M059J (cell line): ENCODE measurements at regions not wholly inside any gene's neighbourhood (a gene's known extent, or its start where the extent isn't known, plus 50 kb on each side); places are given as distances from the start of the nearest gene placed in this dataset.
A peak's percentile ranks its signal among the peaks of the same experiment; 100 is the strongest.
"Not testable (repeated sequence)": the region's sequence is repeated elsewhere in the genome, so short reads cannot be mapped to it uniquely, and the experiment has no call there.

ENCODE experiments used
- DNase-seq: peaks from one replicate; pipeline ENCODE4 v3.0.0-alpha.2; 2012; ENCODE audit warnings: low read depth

DNA sequence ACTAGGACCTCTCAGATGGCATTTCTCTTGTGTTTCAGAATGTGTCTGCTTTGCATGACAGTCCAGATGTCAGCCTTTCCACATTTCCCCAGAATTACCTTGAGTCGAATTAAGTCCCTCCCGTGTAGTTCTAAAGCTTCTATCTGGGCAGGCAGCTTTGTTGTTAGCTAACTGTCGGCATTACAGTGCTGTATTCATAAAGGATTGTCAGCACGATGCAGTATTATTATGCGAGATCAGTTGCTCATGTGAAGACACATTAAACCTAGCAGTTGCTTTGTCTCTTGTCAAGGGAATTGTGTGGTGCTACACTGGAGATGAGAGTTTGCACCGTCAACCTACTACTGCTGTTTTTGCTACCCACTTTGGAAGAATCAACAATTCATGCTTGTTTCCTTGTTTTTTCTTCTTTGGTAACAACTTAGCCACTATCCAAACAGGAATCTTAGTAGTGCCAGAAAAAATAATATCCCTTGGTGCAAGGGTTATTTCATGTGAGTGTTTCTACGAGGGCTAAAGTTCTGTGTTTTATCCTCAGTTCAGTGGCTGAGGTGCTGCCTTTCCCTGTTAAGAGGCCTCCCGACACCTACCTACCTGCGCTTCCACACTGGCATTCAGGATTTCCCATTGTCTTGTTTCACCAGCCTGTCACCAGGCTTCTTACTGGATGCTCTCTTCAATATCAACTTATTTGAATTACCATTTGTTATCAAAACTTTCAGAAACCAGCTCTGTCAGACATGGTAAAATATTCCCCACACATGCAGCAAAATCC is 297.9 kb upstream of the G2E3 start:
- DNase-seq: no peak

DNA sequence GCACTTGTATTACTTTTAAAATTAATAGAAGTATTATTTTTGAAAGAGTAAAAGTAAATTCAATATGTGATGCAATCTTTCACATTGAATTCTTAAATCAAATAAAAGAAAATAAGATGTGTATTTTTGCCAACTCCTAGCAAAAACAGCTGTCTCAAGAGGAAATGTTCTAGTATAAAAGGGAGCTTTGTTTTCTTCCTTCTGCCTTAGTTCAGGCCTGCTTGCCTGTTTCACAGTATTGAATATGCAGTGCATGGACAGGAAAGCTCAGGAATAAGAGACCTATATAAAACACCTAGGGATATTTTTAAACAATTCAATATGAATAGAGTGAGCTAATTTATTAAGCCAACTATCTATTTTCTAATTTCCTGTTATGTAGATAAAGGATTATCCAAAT is 294.8 kb upstream of the G2E3 start:
- no peak for DNase-seq

DNA sequence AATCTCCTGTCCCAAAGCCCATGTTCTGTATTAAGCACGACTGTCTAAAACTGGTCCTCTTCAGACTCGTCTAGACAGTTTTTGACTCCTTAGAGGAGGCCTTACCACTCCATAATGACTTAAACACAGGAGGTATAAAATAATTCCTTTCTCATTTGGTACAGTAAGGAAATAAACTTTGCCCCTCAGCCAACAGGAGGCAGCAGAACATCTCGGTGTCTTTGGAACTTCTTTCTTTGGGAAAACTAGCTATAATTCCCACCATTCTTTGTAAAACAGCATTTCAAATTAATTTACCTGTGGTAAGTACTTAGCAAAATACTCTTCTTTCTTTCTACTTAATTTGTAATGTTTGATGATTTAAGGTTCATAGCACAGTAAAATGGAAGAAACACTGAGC is 292.7 kb upstream of the G2E3 start:
- no peak for DNase-seq

DNA sequence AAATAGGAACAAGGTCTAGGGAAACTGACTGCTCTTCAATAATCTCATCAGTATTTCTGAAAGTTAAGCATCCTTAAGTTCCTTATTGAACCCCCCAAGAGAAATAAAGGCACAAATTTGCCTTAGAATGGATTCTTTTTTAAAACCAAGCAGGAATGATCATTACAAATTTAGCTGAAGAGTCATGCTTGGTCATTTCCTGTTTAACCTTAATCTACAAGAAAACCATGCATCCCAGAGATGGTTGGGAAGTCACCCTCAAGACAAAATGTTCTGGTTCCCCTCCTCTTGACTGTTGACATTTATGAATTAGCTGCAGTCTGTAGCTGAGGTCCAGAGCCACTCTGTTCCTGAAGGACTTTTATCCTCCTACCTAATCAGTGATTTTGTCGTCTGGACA is 291.8 kb upstream of the G2E3 start:
- DNase-seq: peak; percentile 46

DNA sequence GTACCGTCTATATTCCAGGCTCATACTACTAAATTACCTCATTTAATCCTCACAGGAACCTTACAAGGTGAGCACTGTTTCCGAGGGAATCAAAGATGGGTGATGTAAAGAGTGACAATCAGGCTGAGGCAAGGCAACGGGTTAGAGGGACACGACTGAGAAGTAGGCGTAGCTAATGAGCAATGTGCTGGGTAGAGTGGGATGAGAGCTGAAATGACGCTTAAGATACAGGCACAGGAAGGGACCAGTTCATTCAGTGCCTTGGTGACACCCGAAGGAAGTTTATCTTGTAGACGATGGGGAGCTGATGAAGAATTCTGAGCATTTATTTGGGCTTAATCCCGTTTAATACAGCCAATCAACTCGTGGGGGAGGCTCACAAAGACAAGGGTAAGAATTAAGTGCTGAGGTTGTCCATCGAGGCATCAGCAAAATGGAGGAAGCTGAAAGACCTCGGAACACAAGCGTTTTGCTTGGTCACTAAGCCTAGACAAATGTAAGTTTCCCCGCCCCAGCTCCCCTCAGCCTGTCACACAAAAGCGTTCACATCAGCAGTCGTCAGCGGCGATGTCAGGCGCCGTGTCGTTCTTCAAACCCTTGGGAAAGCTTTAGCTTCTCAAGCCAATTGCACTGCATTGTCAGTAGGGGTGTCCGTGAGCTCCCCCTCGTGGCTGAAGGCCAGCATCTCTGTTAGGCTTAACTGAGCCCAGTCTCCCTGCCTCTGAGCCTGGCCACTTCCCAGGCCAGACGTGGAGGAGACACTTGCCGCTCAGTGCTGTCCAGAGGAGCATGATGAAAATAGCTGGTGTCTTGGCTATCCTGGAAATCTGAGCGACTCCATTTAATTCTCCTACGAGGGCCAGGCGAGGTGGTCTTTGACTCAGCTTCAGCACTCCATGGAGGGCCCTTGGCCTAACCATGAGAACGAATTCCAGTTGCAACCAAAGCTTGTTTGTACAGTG is 288.5 kb upstream of the G2E3 start:
- DNase-seq: peak; percentile 87

DNA sequence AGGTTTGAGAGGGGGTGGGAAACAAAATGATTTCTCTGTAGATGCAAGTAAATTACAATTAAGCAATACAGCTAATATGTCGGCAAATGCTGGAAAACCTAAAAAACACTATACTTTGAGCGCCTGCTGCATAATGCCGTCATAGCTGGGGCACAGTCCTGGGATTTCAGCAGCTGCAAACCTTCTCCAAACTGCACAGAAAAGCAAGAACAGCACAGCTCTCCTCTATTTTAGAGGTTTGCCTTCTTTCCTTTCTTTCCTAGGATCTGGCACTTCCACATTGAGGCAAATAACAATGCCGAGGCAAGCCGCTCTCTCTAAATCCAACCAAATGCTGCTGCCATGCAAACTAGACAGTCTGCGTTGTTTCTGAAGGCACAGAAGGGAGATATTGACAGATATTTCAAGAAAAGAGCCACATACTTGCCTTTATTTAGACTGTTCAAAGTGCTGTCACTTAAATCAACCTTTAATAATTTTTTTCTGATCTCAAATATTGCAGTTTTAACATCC is 287.1 kb upstream of the G2E3 start:
- no peak for DNase-seq

DNA sequence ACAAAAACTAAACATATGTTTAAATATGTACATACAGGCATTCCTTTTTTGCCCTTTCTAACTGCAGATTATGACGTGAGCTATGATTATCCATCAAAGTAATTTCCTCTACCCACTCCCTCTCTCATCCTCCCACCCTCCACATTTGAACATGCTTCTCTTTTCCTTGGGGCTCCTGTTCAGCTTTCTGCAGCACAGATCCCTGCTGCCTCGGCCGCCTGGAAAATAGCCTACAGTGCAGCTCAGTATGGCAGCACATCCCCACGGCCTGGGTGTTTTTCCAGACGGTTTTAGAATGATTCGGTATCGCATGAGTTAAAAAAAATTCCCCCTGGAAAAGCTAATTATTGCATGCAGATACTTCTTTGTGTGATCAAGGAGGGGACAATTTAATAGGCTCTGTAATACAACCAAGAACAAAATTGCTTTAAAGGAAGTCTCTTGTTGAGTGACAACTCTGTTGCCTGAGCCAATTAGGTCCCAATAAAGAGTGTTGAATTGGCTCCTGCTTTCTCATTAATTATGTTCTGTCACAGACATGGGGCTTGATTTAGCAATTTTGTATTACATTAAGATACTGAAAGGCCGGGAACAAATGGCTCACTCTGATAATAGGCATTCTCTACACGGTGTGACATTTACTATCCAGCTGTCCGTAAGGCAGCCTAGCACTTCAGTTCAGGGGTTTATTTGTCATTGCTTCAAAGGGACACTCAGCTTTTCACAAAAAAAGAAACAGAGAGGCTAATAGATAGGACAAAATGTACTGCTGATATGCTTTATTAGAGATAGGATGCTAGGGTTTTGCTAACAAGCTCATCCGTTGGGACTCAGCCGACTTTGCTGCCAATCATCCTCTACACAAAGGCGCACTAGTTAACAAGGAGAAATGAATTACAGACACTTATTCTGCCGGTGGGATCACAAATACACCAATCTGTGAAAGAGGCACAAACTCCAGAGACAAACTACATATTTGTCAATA is 285.8 kb upstream of the G2E3 start:
- no peak for DNase-seq

DNA sequence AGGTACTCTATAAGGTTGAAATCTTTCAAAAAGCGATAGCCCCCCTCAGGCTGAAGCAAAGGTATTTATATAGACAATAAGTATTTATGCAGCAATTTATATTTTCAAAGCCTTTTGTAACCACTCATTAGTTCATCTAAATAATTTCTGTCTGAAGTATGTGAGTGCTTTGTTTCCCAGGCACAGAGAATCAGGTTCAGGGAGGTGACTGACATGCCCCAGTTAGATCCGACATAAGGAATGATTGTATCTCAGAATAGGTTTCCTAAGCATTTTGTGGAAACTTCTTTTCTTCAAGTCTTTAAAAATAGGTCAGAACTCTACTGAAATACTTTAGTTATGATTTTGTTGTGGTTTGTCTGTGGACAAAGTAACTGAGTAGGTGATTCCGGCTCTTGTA is 283.4 kb upstream of the G2E3 start:
- DNase-seq: no peak

DNA sequence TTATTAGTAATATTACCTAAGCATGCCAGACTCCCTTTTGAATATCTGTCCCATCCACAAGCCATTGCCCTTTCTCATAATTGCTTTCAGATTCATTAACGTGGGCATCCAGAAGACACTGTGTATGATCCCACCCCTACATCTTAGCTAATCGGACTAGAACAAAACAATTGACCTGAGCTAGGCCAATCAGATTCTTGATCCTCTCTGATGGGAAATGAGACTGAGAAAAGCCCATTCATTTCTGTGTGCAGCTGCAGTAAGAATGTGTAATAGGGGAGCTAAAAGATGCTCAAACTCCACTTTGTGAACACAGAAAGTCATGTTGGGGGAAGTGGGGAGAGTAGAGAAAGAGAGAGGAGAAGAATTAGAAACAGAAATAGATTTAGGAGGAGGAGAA is 281.7 kb upstream of the G2E3 start:
- DNase-seq: no peak

DNA sequence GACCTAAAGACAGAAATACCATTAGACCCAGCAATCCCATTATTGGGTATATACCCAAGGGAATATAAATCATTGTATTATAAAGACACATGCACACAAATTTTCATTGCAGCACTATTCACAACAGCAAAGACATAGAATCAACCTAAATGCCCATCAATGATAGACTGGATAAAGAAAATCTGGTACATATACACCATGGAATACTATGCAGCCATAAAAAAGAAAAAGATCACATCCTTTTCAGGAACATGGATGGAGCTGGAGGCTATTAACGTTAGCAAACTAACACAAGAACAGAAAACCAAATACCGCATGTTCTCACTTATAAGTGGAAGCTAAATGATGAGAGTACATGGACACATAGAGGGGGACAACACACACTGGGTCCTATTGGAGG is 280.1 kb upstream of the G2E3 start:
- DNase-seq: not testable (repeated sequence)

DNA sequence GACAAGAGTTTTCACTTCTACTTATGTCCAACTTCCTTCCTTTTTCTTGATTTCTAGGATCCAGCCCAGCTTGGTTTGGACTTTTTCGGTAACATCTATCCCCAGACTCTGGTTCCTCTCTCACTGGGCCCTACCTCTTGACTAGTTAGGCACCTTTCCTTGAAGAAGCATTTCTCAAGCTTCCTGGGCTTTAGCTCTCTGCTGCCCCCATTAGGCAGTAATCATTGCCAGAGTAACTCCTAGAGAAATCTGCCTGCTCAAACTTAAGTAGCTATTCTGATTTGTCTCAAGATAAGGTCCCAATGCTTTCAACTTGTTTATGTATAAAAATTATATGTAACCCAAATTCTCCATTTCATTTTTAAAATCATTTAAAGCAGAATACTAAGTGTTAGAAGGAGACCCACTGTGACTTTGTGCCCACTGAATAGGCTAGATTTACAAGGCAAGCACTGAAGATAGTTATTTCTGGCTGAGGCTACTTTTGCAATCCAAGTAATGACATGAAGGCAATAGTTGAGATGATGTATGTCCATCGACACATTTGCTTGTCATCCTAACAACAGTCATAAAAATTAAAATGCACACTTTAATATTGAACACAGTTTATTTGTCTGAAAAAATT is 275.0 kb upstream of the G2E3 start:
- DNase-seq: peak; percentile 63

DNA sequence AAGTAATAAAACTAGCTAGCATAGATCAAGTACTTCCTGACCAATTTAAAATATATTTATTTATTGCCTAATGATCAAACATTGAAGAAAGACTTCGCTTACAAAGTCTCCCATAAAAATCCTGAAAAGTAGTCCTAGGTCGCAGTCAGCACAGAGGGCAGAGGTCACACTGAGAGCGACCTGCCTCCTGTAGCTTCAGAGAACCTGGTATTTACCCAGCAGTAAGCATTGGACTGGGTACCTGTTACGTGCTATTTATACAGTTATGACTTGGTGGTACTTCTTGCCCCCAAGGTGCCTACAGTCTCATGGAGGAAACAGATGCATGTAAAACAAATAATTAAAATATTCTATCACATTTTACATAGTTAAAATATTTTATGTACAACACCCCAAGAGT is 274.1 kb upstream of the G2E3 start:
- DNase-seq: no peak

DNA sequence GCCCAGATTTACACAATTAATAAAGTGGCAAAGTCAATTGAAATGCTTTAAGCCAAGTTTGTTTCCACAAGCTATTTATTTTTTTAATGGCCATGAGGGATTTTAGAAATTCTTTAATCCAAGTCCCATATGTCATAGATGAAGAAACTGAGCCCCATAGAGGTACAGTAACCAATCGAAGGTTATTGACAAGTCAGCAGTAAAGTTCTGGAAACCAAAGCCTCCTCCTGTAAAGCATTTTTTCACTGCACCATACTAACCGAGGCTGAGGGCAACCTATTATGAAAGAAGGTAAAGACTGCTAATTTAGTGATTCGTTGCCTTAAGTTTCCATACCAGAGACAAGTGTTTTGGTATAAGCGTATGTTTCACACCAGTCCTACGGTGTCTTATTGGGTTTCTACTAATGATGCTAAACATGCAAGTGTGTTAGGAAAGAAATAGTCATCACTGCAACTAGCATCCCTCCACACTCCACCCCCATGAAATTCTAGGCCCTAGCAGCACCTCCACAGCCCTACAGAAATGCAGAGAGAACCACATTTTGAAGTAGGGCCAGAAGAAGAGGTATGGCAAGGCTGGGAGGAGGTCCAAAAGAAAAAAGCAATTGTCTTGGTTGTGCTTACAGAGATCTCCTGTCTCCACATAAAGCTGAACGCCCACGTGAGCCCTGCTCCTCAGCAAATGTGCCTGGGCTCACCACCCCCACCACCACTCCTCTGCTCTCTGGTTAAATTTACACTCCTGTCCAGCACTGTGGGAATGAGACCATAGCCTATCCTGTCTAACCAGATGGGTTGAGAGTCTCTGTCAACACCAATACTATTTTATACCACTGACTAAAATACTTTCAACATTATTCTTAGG is 271.1 kb upstream of the G2E3 start:
- no peak for DNase-seq

DNA sequence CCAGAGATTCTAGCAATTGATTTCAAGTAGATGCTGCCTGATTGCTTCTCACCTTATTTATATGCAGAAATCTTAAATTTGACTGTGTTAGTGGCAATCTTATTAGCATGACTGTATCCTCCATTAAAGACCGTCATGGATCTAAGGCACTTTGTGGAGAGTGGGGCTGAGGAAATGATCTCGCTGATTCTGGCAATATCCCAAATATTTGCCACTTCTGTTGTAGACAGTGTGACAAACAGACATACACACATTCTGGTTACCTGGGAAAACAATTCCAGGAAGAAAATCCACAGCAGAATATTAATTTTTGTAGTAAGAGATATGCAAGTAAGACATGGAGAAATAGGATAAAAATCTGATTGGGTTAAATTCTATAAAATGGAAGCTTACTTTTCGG is 269.0 kb upstream of the G2E3 start:
- peak; percentile 38 for DNase-seq

DNA sequence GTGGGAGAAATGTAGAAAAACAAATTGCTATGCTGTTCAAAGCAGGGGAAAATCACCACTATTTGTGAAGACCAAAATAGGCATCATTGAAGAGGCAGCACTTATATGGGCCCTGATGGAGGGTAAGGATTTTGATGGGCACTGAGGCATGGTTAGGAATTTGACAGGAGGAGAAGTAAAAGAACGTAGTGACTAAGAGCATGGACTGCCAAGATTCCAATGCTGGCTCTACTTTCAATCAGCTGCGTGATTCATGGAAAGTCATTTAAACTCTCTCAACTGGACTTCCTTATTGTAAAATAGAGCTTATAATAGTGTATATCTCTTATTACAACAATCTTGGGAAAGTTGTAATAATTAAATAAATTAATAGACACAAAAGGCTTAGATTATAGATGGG is 267.7 kb upstream of the G2E3 start:
- peak; percentile 88 for DNase-seq

DNA sequence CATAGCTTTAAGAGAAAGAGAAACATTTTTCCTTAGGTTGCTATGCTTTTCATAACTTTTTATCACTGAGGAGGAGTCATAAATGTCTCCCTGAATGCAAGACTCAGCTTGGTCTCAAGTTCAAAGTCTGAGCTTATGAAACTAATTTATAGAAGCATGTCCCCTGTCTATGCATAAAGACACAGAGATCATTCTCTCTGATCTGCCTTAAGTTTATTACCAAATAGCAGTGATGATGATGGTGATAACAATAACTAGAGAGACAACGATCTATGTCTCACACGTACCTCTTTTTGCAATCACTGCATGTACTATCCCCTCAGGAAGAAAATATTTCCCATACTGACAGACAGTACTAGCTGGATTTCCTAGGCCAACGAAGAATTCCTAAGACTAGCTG is 266.4 kb upstream of the G2E3 start:
- no peak for DNase-seq

DNA sequence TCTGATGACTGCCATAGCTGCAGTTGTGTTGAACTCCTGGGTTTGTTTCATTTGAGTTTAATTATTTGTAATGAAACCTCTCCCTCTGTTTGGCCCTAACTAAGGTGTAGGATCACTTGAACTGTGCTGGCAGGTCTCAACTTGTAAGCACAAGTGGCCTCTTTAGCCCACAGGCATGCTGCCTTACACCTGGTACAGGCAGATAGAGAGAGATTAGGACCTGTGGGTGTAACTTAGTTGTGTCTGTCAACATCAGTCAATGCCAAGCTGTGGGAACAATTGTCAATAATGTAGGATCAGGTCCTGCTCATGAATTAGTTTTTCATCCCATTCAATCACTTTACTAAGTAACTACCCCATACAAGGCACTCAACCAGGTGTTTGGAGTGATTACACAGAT is 263.0 kb upstream of the G2E3 start:
- no peak for DNase-seq

DNA sequence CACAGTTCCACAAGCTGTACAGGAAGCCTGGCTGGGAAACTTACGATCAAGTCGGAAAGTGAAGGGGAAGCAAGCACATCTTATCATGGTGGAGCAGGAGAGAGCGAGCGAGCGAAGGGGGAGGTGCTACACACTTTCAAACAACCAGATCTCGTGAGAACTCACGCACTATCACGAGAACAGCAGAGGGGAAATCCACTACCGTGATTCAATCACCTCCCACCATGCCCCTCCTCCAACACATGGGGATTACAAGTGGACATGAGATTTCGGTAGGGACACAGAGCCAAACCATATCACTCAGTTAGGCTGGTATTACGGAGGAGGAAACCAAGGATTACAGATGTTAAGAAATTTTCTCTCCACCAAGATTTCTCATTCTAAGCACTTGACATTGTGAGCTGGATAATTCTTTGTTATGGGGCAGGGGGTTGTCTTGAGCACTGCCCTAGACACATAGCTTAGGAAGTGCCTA is 262.0 kb upstream of the G2E3 start:
- DNase-seq: no peak

DNA sequence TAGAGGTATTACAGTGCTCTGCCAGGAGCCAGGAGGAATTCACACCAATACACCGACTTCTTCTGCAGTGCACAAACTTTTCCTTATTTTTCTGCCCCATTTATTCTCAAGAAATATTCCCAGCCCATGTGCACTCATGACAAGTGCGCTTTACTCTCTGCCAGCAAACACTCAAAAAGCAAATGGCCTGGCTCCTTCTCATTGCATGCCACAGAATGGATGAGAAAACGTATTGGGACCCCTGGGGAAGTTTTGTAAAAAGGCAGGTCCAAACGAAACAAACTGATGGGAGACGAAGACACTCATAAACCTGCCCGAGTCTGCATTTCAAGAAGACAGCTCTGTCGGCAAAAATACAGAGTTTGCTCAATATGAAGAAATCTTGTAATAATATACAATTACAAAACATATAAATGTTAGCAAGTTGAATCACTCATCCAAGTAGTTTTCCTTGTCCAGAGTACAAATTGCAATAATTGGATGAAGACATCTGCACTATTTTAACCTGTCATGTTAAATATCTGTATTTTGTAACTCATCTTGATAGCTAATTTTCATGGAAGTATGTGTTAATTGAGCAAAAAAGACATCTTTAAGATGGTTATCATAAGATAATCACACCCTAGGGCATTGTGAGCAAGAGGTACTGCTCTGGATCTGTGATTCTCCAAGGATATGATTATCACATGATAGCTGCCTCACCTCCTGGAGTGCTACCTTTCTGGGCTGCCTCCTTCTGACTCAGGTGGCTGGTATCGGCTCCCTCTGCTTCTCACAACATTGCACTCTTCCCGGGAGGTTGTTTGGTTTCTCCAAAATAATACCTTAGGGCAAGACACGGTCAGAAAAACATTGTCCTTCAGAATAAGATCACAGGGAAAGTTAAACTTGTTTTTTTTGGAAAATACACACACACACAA is 260.8 kb upstream of the G2E3 start:
- DNase-seq: no peak
